ENCODE measurements at regions not wholly inside any gene's neighbourhood (a gene's known extent, or its start where the extent isn't known, plus 50 kb on each side); places are given as distances from the start of the nearest gene placed in this dataset.
"Not testable (repeated sequence)": the region's sequence is repeated elsewhere in the genome, so short reads cannot be mapped to it uniquely, and the experiment has no call there.

GRCh38 chr6:14366315-14366714, 248.7 kb downstream of the CD83 start:
- DNase-seq (ENCODE audit: low read depth in 2 of 2): no peak

- no peak for DNase-seq (ENCODE audit: low read depth in 2 of 2)
Measured at GRCh38 chr6:14366872-14367271, 249.3 kb downstream of the CD83 start.

GRCh38 chr6:14367296-14367695, 249.7 kb downstream of the CD83 start:
- no peak for DNase-seq (ENCODE audit: low read depth in 2 of 2)

GRCh38 chr6:14369717-14370116, 252.1 kb downstream of the CD83 start:
- DNase-seq (ENCODE audit: low read depth in 2 of 2): no peak

- DNase-seq (ENCODE audit: low read depth in 2 of 2): no peak
Measured at GRCh38 chr6:14371530-14371929, 254.0 kb downstream of the CD83 start.

- no peak for DNase-seq (ENCODE audit: low read depth in 2 of 2)
Measured at GRCh38 chr6:14372734-14373489, 255.3 kb downstream of the CD83 start.

- no peak for DNase-seq (ENCODE audit: low read depth in 2 of 2)
Measured at GRCh38 chr6:14373648-14374437, 256.3 kb downstream of the CD83 start.

GRCh38 chr6:14375930-14376329, 258.4 kb downstream of the CD83 start:
- DNase-seq (ENCODE audit: low read depth in 2 of 2): no peak

- no peak for DNase-seq (ENCODE audit: low read depth in 2 of 2)
Measured at GRCh38 chr6:14379568-14379967, 262.0 kb downstream of the CD83 start.

GRCh38 chr6:14380086-14380820, 262.7 kb downstream of the CD83 start:
- DNase-seq (ENCODE audit: low read depth in 2 of 2): no peak

- DNase-seq (ENCODE audit: low read depth in 2 of 2): no peak
Measured at GRCh38 chr6:14380901-14381828, 263.6 kb downstream of the CD83 start.

- DNase-seq (ENCODE audit: low read depth in 2 of 2): no peak
Measured at GRCh38 chr6:14381829-14382677, 264.5 kb downstream of the CD83 start.

GRCh38 chr6:14382678-14383236, 265.2 kb downstream of the CD83 start:
- no peak for DNase-seq (ENCODE audit: low read depth in 2 of 2)

- DNase-seq (ENCODE audit: low read depth in 2 of 2): no peak
Measured at GRCh38 chr6:14383393-14384174, 266.0 kb downstream of the CD83 start.

- no peak for DNase-seq (ENCODE audit: low read depth in 2 of 2)
Measured at GRCh38 chr6:14384175-14384949, 266.8 kb downstream of the CD83 start.

- no peak for DNase-seq (ENCODE audit: low read depth in 2 of 2)
Measured at GRCh38 chr6:14386263-14386662, 268.7 kb downstream of the CD83 start.

GRCh38 chr6:14386668-14387067, 269.1 kb downstream of the CD83 start:
- no peak for DNase-seq (ENCODE audit: low read depth in 2 of 2)

GRCh38 chr6:14388371-14388770, 270.8 kb downstream of the CD83 start:
- DNase-seq (ENCODE audit: low read depth in 2 of 2): no peak

GRCh38 chr6:14389776-14390175, 272.2 kb downstream of the CD83 start:
- not testable (repeated sequence) for DNase-seq (ENCODE audit: low read depth in 2 of 2)

Data from stimulated activated CD4-positive, alpha-beta T cell treated with anti-CD3 and anti-CD28 coated beads, Interleukin-1b, Interleukin-23, amount 100 ng/mL, for 1 hour (primary cell).